Esophagus squamous epithelium (tissue), 4 donors: ENCODE measurements at regions not wholly inside any gene's neighbourhood (a gene's known extent, or its start where the extent isn't known, plus 50 kb on each side); places are given as distances from the start of the nearest gene placed in this dataset.

Source experiments
- POLR2A ChIP-seq, 4 donors: fragments of 450-650 bp; IDR thresholded peaks; one replicate each; pipeline ENCODE4 v1.6.1; 2017; ENCODE audit warnings: antibody characterized with exemption in 4 of 4, mild to moderate bottlenecking in 4 of 4, moderate library complexity in 3 of 4
- TF ChIP-seq, protein P1 (sequence below), 6 experiments: fragments of 450-650 bp in 4 of 6; fragments of 200-600 bp in 2 of 6; sonication (generic) in 2 of 6; IDR thresholded peaks; one replicate each; pipeline ENCODE4 v1.5.1; 2016 to 2019; ENCODE audit warnings: antibody characterized with exemption in 6 of 6, mild to moderate bottlenecking in 4 of 6, moderate library complexity in 4 of 6

DNA sequence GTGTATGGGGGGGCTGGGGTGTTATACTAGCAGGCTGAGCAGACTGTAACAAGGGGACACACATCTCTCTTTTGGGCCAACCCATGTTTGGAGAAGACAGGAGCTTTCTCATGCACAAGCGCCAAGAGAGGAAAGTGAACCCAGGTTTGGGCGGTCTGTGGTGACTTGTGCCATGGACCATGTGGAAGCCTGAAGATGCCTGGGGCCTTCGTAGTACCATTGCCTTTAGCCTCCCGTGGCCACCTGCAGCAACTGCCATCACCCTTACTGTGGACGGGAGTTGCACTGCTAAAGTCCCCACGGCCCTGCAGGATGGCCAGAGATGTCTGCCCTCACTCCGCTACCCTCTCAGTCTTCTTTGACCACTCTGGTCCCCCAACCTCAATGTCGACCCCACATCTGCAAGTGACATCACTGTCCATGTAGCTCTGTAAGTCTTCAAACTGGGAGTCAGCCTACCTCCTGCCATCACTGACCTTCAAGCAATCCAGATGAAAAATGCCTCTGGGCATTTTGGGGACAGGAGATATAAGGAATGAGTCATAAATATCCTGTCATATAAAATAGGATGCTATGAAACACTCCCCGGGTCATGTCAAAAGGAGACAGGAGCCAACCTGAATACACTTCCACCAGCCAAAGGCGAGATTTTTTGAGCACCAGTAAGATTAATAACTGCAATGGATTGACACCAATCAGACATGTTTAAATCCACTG lies 74.7 kb upstream of the C15orf39 start:
- TF ChIP-seq, protein P1, sequence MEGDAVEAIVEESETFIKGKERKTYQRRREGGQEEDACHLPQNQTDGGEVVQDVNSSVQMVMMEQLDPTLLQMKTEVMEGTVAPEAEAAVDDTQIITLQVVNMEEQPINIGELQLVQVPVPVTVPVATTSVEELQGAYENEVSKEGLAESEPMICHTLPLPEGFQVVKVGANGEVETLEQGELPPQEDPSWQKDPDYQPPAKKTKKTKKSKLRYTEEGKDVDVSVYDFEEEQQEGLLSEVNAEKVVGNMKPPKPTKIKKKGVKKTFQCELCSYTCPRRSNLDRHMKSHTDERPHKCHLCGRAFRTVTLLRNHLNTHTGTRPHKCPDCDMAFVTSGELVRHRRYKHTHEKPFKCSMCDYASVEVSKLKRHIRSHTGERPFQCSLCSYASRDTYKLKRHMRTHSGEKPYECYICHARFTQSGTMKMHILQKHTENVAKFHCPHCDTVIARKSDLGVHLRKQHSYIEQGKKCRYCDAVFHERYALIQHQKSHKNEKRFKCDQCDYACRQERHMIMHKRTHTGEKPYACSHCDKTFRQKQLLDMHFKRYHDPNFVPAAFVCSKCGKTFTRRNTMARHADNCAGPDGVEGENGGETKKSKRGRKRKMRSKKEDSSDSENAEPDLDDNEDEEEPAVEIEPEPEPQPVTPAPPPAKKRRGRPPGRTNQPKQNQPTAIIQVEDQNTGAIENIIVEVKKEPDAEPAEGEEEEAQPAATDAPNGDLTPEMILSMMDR (IDR thresholded peaks at IDR 0.05): no peak
- TF ChIP-seq POLR2A (IDR thresholded peaks at IDR 0.05): no peak
